Subcutaneous abdominal adipose tissue (tissue), 5 donors: ENCODE measurements at regions not wholly inside any gene's neighbourhood (a gene's known extent, or its start where the extent isn't known, plus 50 kb on each side); places are given as distances from the start of the nearest gene placed in this dataset.
"Not testable (repeated sequence)": the region's sequence is repeated elsewhere in the genome, so short reads cannot be mapped to it uniquely, and the experiment has no call there.

ENCODE experiments used
- H3K27ac ChIP-seq: one replicate; pipeline ENCODE4 v1.7.0; 2013; ENCODE audit warnings: low read depth, mild to moderate bottlenecking, inconsistent platforms, low read length, moderate library complexity
- H3K27me3 ChIP-seq, 5 donors: one replicate each; pipeline ENCODE4 v1.7.0; 2013; ENCODE audit warnings: low read length in 5 of 5, inconsistent platforms in 1 of 5; ENCODE audit not compliant: control insufficient read depth in 5 of 5, insufficient read depth in 4 of 5
- H3K36me3 ChIP-seq, 5 donors: one replicate each; pipeline ENCODE4 v1.7.0; 2013; ENCODE audit warnings: low read length in 5 of 5; ENCODE audit not compliant: control insufficient read depth in 5 of 5, insufficient read depth in 5 of 5
- H3K4me1 ChIP-seq, 5 donors: one replicate each; pipeline ENCODE4 v1.7.0; 2013; ENCODE audit warnings: low read length in 5 of 5, mild to moderate bottlenecking in 3 of 5, moderate library complexity in 1 of 5; ENCODE audit not compliant: control insufficient read depth in 5 of 5, insufficient read depth in 5 of 5
- H3K4me3 ChIP-seq, 5 donors: one replicate each; pipeline ENCODE4 v1.7.0; 2013; ENCODE audit warnings: low read length in 5 of 5, low read depth in 1 of 5
- H3K9ac ChIP-seq, 5 donors: one replicate each; pipeline ENCODE4 v1.7.0; 2013; ENCODE audit warnings: low read length in 5 of 5, mild to moderate bottlenecking in 4 of 5, moderate library complexity in 3 of 5
- H3K9me3 ChIP-seq, 5 donors: one replicate each; pipeline ENCODE4 v1.7.0; 2013; ENCODE audit warnings: low read length in 5 of 5; ENCODE audit not compliant: control insufficient read depth in 5 of 5
- donor health status: healthy.
- donor health status: healthy.
- donor health status: healthy.
- donor health status: healthy.
- donor health status: healthy.

GRCh38 chr12:127785540-127785939 is 481.4 kb upstream of the TMEM132C start:
- Histone ChIP-seq H3K27me3 (no peaks in the 10 kb centered on the region), H3K27ac (no peak overlapping the region), H3K9me3 (no peaks in the 10 kb centered on the region), H3K9ac (no peak overlapping the region), H3K4me1 (no peaks in the 10 kb centered on the region), H3K36me3 (no peaks in the 10 kb centered on the region), H3K4me3 (no peak overlapping the region)

- H3K4me3 ChIP-seq, result no peak overlapping the region
- H3K36me3 ChIP-seq, result no peaks in the 10 kb centered on the region
- no peaks in the 10 kb centered on the region for H3K27me3 ChIP-seq
- no peak overlapping the region for H3K9ac ChIP-seq
- H3K27ac ChIP-seq, result no peak overlapping the region
- H3K9me3 ChIP-seq, result no peaks in the 10 kb centered on the region
- H3K4me1 ChIP-seq, result no peaks in the 10 kb centered on the region
These were observed 480.9 kb upstream of the TMEM132C start for GRCh38 chr12:127785986-127786590.

DNA sequence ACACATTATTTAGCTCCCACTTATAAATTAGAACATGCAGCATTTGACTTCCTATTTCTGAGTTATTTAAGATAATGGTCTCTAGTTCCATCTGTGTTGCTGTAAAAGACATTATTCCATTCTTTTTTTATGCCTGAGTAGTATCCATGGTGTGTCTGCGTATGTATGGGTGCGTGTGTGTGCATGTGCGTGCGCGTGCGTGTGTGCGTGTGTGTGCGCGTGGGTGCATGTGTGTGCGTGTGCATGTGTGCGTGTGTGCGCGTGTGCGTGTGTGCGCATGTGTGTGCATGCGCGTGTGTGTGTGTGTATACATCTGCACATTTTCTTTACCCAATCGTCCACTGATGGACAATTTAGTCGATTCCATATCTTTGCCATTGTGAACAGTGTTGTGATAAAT is 479.4 kb upstream of the TMEM132C start:
- no peaks in the 10 kb centered on the region for H3K9me3 ChIP-seq
- no peak overlapping the region for H3K27ac ChIP-seq
- no peak overlapping the region for H3K4me3 ChIP-seq
- no peaks in the 10 kb centered on the region for H3K4me1 ChIP-seq
- H3K36me3 ChIP-seq, result no peaks in the 10 kb centered on the region
- H3K27me3 ChIP-seq, result no peaks in the 10 kb centered on the region
- H3K9ac ChIP-seq, result no peak overlapping the region

DNA sequence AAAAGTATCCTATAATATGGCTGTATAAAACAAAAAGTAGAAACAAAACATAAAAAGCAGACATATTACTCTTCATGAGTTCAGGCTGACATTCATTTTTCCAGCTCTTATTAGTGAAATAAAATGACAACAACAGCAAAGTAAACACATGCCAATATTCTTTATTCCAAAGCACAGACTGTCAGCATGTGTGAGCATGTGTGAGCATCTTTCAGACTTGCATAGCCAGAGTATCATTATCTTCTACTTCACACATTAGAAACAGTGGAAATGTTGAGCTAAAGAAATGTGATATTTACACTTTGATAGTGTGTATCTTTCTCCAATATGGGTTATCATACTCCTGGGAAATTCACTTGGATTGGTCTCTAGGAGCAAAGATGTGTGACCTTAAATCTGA is 476.6 kb upstream of the TMEM132C start:
- H3K27ac ChIP-seq, result no peak overlapping the region
- no peaks in the 10 kb centered on the region for H3K36me3 ChIP-seq
- no peak overlapping the region for H3K4me3 ChIP-seq
- no peaks in the 10 kb centered on the region for H3K4me1 ChIP-seq
- no peak overlapping the region for H3K9ac ChIP-seq
- no peaks in the 10 kb centered on the region for H3K27me3 ChIP-seq
- peaks cover 0 to 5% (median 0%) of the 10 kb centered on the region in 5 donors for H3K9me3 ChIP-seq

GRCh38 chr12:127791217-127791616 is 475.8 kb upstream of the TMEM132C start:
- no peaks in the 10 kb centered on the region for H3K27me3 ChIP-seq
- no peak overlapping the region for H3K9ac ChIP-seq
- H3K4me1 ChIP-seq, result no peaks in the 10 kb centered on the region
- H3K9me3 ChIP-seq, result peaks cover 0 to 10% (median 0%) of the 10 kb centered on the region in 5 donors
- no peak overlapping the region for H3K27ac ChIP-seq
- no peak overlapping the region for H3K4me3 ChIP-seq
- H3K36me3 ChIP-seq, result no peaks in the 10 kb centered on the region

GRCh38 chr12:127797918-127798317 is 469.1 kb upstream of the TMEM132C start:
- H3K36me3 ChIP-seq, result no peaks in the 10 kb centered on the region
- H3K9ac ChIP-seq, result no peak overlapping the region
- no peaks in the 10 kb centered on the region for H3K27me3 ChIP-seq
- no peaks in the 10 kb centered on the region for H3K4me1 ChIP-seq
- no peak overlapping the region for H3K27ac ChIP-seq
- peaks cover 0 to 10% (median 0%) of the 10 kb centered on the region in 5 donors for H3K9me3 ChIP-seq
- H3K4me3 ChIP-seq, result no peak overlapping the region

DNA sequence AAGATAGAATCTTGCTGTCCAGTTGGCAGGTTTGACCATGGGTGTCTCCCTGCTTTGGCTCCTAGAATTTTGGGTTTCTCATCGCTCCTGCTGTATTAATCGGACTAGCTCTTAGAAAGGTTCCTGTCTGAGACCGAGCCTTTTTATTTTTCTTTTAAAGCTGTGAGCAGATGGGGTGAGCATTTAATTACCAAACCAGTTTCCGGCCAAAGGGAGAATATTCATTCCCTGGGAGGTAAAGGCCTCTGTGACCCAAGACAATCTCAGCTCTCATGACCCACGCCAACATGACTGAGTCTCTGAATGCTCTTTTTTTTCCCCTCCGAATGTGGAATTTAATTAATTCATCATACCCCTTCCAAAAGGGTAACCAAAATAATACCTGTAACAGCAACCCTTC is 464.7 kb upstream of the TMEM132C start:
- Histone ChIP-seq H3K27me3 (no peaks in the 10 kb centered on the region), H3K36me3 (no peaks in the 10 kb centered on the region), H3K9me3 (no peaks in the 10 kb centered on the region), H3K27ac (no peak overlapping the region), H3K9ac (no peak overlapping the region), H3K4me3 (no peak overlapping the region), H3K4me1 (no peaks in the 10 kb centered on the region)

DNA sequence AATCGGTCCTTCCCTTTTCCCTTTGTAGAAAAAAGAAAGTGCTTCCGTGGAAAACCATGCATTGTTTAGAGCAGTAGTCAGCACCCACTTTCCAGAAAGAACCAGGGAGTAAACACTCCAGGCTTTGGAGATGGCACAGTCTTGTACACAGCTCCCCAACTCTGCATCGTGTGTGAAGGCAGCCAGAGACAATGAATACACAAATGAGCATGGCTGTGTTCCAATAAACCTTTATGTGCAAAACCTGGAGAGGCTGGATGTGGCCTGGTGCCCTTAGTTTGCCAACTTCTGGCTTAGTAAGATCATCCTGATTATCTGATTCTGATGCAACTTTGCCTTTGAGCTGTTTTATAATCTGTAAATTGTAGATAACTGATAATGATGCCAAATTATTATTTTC is 463.4 kb upstream of the TMEM132C start:
- Histone ChIP-seq H3K9me3 (no peaks in the 10 kb centered on the region), H3K36me3 (no peaks in the 10 kb centered on the region), H3K4me1 (no peaks in the 10 kb centered on the region), H3K9ac (no peak overlapping the region), H3K27ac (no peak overlapping the region), H3K27me3 (no peaks in the 10 kb centered on the region), H3K4me3 (no peak overlapping the region)

- Histone ChIP-seq H3K4me3 (no peak overlapping the region), H3K27ac (no peak overlapping the region), H3K4me1 (peaks cover 0 to 10% (median 0%) of the 10 kb centered on the region in 5 donors), H3K27me3 (no peaks in the 10 kb centered on the region), H3K36me3 (no peaks in the 10 kb centered on the region), H3K9me3 (no peaks in the 10 kb centered on the region), H3K9ac (no peak overlapping the region)
These were observed 457.7 kb upstream of the TMEM132C start for GRCh38 chr12:127809275-127809674.

GRCh38 chr12:127810041-127810440 is 456.9 kb upstream of the TMEM132C start:
- Histone ChIP-seq H3K36me3 (no peaks in the 10 kb centered on the region), H3K9ac (no peak overlapping the region), H3K27ac (no peak overlapping the region)

DNA sequence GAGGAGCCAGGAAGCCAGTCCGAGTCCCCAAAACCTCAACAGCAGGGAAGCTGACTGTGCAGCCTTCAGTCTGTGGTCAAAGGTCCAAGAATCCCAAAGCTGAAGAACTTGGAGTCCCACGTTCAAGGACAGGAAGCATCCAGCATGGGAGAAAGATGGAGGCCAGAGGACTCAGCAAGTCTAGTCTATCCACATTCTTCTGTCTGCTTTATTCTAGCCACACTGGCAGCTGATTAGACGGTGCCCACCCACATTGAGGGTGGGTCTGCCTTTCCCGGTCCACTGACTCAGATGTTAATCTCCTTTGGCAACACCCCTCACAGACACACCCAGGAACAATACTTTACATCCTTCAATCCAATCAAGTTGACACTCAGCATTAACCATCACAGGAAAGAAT is 456.5 kb upstream of the TMEM132C start:
- H3K9me3 ChIP-seq, H3K27ac ChIP-seq, H3K9ac ChIP-seq, H3K4me1 ChIP-seq, H3K27me3 ChIP-seq, H3K36me3 ChIP-seq, H3K4me3 ChIP-seq: not testable (repeated sequence)

More at GRCh38 chr12:127810041-127810440, 456.9 kb upstream of the TMEM132C start:
- Histone ChIP-seq H3K4me3 (no peak overlapping the region), H3K9me3 (no peaks in the 10 kb centered on the region), H3K4me1 (peaks cover 0 to 10% (median 0%) of the 10 kb centered on the region in 5 donors), H3K27me3 (no peaks in the 10 kb centered on the region)
